ENCODE measurements at regions not wholly inside any gene's neighbourhood (a gene's known extent, or its start where the extent isn't known, plus 50 kb on each side); places are given as distances from the start of the nearest gene placed in this dataset.

- TF ChIP-seq ZNF362 (tag by site-specific recombination; IDR thresholded peaks at IDR 0.05), result peak; percentile 96
- TF ChIP-seq ZNF114 (tag by site-specific recombination; IDR thresholded peaks at IDR 0.05), result no peak
- TF ChIP-seq ZNF629 (tag by site-specific recombination; IDR thresholded peaks at IDR 0.05), result peak; percentile 95
- no peak for TF ChIP-seq SALL2 (tag by site-specific recombination; IDR thresholded peaks at IDR 0.05; ENCODE audit: borderline replicate concordance)
- TF ChIP-seq ZNF518A (tag by site-specific recombination; conservative IDR thresholded peaks at IDR 0.05; ENCODE audit: low read depth), result peak; percentile 39; the same call in 1 of the 2 replicates
- TF ChIP-seq ZNF433 (tag by site-specific recombination; IDR thresholded peaks at IDR 0.05; ENCODE audit: low read depth), result no peak
- no peak for TF ChIP-seq ELK4 (IDR thresholded peaks at IDR 0.05; ENCODE audit: borderline replicate concordance, low read depth, low read length)
- TF ChIP-seq YY2 (tag by site-specific recombination; IDR thresholded peaks at IDR 0.05), result no peak
- peak; percentile 79 for TF ChIP-seq SP7 (tag by site-specific recombination; IDR thresholded peaks at IDR 0.05)
- TF ChIP-seq CTCF (tag by site-specific recombination; IDR thresholded peaks at IDR 0.05), result no peak
- TF ChIP-seq ZNF366 (tag by site-specific recombination; conservative IDR thresholded peaks at IDR 0.05), result peak; percentile 48
- no peak for TF ChIP-seq ZNF48 (tag by site-specific recombination; IDR thresholded peaks at IDR 0.05)
- no peak for TF ChIP-seq ZNF394 (tag by site-specific recombination; IDR thresholded peaks at IDR 0.05; ENCODE audit: borderline replicate concordance)
- TF ChIP-seq WT1 (tag by site-specific recombination; IDR thresholded peaks at IDR 0.05), result peak; percentile 90
- TF ChIP-seq ZNF555 (tag by site-specific recombination; conservative IDR thresholded peaks at IDR 0.05), result no peak
- TF ChIP-seq GLI2 (tag by site-specific recombination; IDR thresholded peaks at IDR 0.05; ENCODE audit: borderline replicate concordance, low read depth), result peak; percentile 92
- peak; percentile 86 for TF ChIP-seq ZBTB21 (tag by site-specific recombination; IDR thresholded peaks at IDR 0.05)
- TF ChIP-seq FEZF1 (tag by site-specific recombination; IDR thresholded peaks at IDR 0.05), result peak; percentile 67
- no peak for TF ChIP-seq ZNF292 (tag by site-specific recombination; IDR thresholded peaks at IDR 0.05; ENCODE audit: borderline replicate concordance, low read depth)
- no peak; the same call in none of the 2 replicates for TF ChIP-seq YY1 (tag by site-specific recombination; IDR thresholded peaks at IDR 0.05)
- TF ChIP-seq ZNF18 (tag by site-specific recombination; IDR thresholded peaks at IDR 0.05), result peak; percentile 79
- no peak for TF ChIP-seq MZF1 (tag by site-specific recombination; IDR thresholded peaks at IDR 0.05; ENCODE audit: borderline replicate concordance)
- peak; percentile 41 for TF ChIP-seq SP2 (tag by site-specific recombination; IDR thresholded peaks at IDR 0.05)
- 0 out of 2 replicates have a peak, but pooled peaks have one; percentile 67 for TF ChIP-seq ZNF391 (tag by site-specific recombination; IDR thresholded peaks at IDR 0.05; ENCODE audit: borderline replicate concordance, low read depth)
- peak; percentile 81; the same call in 1 of the 2 replicates for TF ChIP-seq ZNF24 (tag by site-specific recombination; IDR thresholded peaks at IDR 0.05)
- no peak for TF ChIP-seq OVOL3 (tag by site-specific recombination; IDR thresholded peaks at IDR 0.05)
- 0 out of 2 replicates have a peak, but pooled peaks have one; percentile 6 for TF ChIP-seq ZBTB6 (tag by site-specific recombination; IDR thresholded peaks at IDR 0.05)
Observed at GRCh38 chr19:28519952-28520861, 692.7 kb downstream of the UQCRFS1 start (continued).
